Hepatocyte (in vitro differentiated cells): ENCODE measurements at regions not wholly inside any gene's neighbourhood (a gene's known extent, or its start where the extent isn't known, plus 50 kb on each side); places are given as distances from the start of the nearest gene placed in this dataset.

ENCODE experiments used
- DNase-seq: peaks from one replicate; pipeline ENCODE4 v3.0.0-alpha.2; 2016; ENCODE audit warnings: low spot score
- H2AFZ ChIP-seq: fragments of 200-600 bp; sonication (generic); 2 replicates; pipeline ENCODE4 v1.6.0; 2016; ENCODE audit warnings: antibody characterized with exemption, mild to moderate bottlenecking
- H3K27ac ChIP-seq: fragments of 200-600 bp; sonication (generic); 2 replicates; pipeline ENCODE4 v1.5.1; 2016; ENCODE audit warnings: mild to moderate bottlenecking
- H3K27me3 ChIP-seq: fragments of 200-600 bp; sonication (generic); 2 replicates; pipeline ENCODE4 v1.6.1; 2016
- H3K36me3 ChIP-seq: fragments of 200-600 bp; sonication (generic); replicated peaks from 2 replicates; pipeline ENCODE4 v1.5.1; 2016; ENCODE audit warnings: low read depth; ENCODE audit not compliant: insufficient read depth
- H3K4me1 ChIP-seq: fragments of 200-600 bp; sonication (generic); 2 replicates; pipeline ENCODE4 v1.5.1; 2016; ENCODE audit warnings: mild to moderate bottlenecking, moderate library complexity; ENCODE audit not compliant: insufficient read depth
- H3K4me2 ChIP-seq: fragments of 200-600 bp; sonication (generic); 2 replicates; pipeline ENCODE4 v1.6.0; 2016
- H3K4me3 ChIP-seq: fragments of 200-600 bp; sonication (generic); 2 replicates; pipeline ENCODE4 v1.5.1; 2016; ENCODE audit warnings: mild to moderate bottlenecking
- H3K79me2 ChIP-seq: fragments of 200-600 bp; sonication (generic); 2 replicates; pipeline ENCODE4 v1.6.0; 2017; ENCODE audit warnings: mild to moderate bottlenecking
- H3K9me2 ChIP-seq: fragments of 200-600 bp; sonication (generic); replicated peaks from 2 replicates; pipeline ENCODE4 v1.6.0; 2017; ENCODE audit warnings: mild to moderate bottlenecking; ENCODE audit not compliant: insufficient read depth
- H3K9me3 ChIP-seq: fragments of 200-600 bp; sonication (generic); 2 replicates; pipeline ENCODE4 v1.5.1; 2016; ENCODE audit warnings: low read depth, mild to moderate bottlenecking
- H4K20me1 ChIP-seq: fragments of 200-600 bp; sonication (generic); 2 replicates; pipeline ENCODE4 v1.6.0; 2016; ENCODE audit warnings: mild to moderate bottlenecking; ENCODE audit not compliant: insufficient read depth, poor library complexity, severe bottlenecking
- CTCF ChIP-seq: fragments of 200-600 bp; sonication (generic); IDR thresholded peaks from 2 replicates; pipeline ENCODE4 v1.5.1; 2016; ENCODE audit warnings: antibody characterized with exemption, mild to moderate bottlenecking; ENCODE audit not compliant: poor library complexity
- EZH2 ChIP-seq: fragments of 200-600 bp; sonication (generic); IDR thresholded peaks from 2 replicates; pipeline ENCODE4 v1.6.1; 2016; ENCODE audit warnings: antibody characterized with exemption, mild to moderate bottlenecking, borderline replicate concordance
- EZH2phosphoT487 ChIP-seq: fragments of 200-600 bp; sonication (generic); IDR thresholded peaks from one replicate; pipeline ENCODE4 v1.6.1; 2018; ENCODE audit warnings: antibody characterized with exemption, mild to moderate bottlenecking, low read depth, moderate library complexity; ENCODE audit not compliant: unreplicated experiment, severe bottlenecking
- WGBS: methylation state at CpG from one replicate; pipeline ENCODE4 v1.1.6; 2016; ENCODE audit warnings: low lambda C conversion rate; ENCODE audit errors: missing lambda C conversion rate; 5-methylcytosine and 5-hydroxymethylcytosine counted together

DNA sequence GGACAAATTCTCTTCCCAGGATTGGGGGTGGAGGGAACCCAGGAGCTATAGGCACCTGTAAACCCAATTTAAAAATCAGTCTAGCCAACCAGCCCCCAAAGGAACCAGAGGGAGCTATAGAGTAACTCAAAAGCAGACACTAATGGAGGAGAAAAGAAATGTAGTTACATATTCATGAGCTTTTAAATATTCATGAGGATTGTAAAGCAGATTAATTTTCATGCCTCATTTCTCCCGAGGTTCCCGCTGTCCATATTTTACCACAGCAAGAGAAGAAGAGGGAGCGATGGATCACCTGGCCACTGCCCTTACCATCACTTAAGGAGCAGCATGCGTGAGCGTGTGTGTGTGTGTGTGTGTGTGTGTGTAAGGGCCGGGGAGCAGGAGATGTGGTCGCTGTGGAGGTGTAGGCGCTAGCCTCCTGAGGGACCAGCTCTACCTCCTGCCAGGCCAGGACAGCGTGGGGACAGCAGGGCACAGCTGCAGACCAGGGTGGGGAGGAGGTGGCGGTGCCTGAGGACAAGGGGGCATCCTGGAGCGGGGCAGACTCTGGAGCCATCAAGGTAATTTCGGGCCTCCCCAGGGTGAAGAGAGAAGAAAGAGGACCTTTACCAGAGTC, 100.7 kb upstream of the THY1 start:
- no peak for TF ChIP-seq EZH2phosphoT487
- no peak for TF ChIP-seq EZH2
- no peak for TF ChIP-seq CTCF
- WGBS, result 91% methylated on average over 11 of the region's 12 CpGs
- H3K9me2 ChIP-seq, result no peaks in the 10 kb centered on the region
- no peaks in the 10 kb centered on the region for H4K20me1 ChIP-seq
- H3K27me3 ChIP-seq, result no peaks in the 10 kb centered on the region
- H3K9me3 ChIP-seq, result no peaks in the 10 kb centered on the region
- H3K36me3 ChIP-seq, result no peaks in the 10 kb centered on the region
- no peak overlapping the region for H3K27ac ChIP-seq
- H3K4me1 ChIP-seq, result no peaks in the 10 kb centered on the region
- no peaks in the 10 kb centered on the region for H3K79me2 ChIP-seq
- H2AFZ ChIP-seq, result no peak overlapping the region
- no peak overlapping the region for H3K4me2 ChIP-seq
- H3K4me3 ChIP-seq, result no peak overlapping the region
- no peak for DNase-seq

DNA sequence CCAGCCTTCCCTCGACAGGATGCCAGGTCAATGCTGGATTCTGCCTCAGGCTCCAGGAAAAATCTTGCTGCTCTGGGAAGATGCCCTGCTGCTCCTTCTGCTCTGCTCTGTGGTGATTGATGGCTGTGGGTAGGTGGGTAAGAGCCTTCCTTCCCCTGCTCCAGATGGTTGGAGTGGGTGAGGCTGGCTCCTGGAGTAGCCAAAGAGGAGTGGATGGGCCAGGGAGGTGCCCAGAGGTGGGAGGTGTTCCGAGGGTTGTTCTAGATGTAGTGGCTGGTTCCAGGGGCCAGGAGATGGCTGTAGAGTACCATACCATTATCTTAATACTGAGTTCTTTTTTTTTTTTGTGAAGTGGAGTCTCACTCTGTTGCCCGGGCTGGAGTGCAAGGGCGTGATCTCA, 99.6 kb upstream of the THY1 start:
- Histone ChIP-seq H2AFZ (no peak overlapping the region), H3K27me3 (no peaks in the 10 kb centered on the region), H3K27ac (no peak overlapping the region), H3K9me3 (no peaks in the 10 kb centered on the region), H3K4me2 (no peak overlapping the region), H3K4me3 (no peak overlapping the region), H4K20me1 (no peaks in the 10 kb centered on the region), H3K9me2 (no peaks in the 10 kb centered on the region), H3K4me1 (no peaks in the 10 kb centered on the region), H3K79me2 (no peaks in the 10 kb centered on the region), H3K36me3 (no peaks in the 10 kb centered on the region)
- TF ChIP-seq EZH2 (no peak), CTCF (no peak)
- DNase-seq, result no peak
- WGBS, result 81% methylated on average over 4 of the region's 4 CpGs

DNA sequence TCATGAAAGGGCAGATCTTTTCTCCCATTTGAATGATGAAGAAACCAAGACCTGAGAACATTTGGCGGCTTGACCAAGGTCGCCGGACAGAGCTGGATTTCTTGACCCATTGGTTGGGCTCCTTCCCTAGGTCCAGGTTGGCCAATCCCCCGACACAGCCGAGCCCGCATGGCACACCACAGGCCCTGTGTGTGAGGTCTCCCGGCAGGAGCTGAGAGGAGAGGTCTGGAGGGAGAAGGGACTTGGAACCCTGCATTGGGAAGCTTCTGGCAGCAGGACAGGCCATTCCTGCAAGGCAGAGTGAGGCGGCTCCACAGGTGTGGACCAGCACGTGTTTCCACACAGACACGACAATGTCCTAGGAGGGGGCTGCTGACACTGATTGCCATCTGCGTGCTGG, 98.6 kb upstream of the THY1 start:
- Histone ChIP-seq H3K36me3 (no peaks in the 10 kb centered on the region), H3K79me2 (no peaks in the 10 kb centered on the region), H3K4me1 (no peaks in the 10 kb centered on the region), H3K4me3 (no peak overlapping the region), H3K27me3 (peaks cover 6% of the 10 kb centered on the region), H3K27ac (no peak overlapping the region), H3K9me3 (no peaks in the 10 kb centered on the region), H4K20me1 (no peaks in the 10 kb centered on the region), H3K9me2 (no peaks in the 10 kb centered on the region), H3K4me2 (no peak overlapping the region), H2AFZ (no peak overlapping the region)
- 78% methylated on average over 11 of the region's 11 CpGs for WGBS
- DNase-seq, result no peak
- TF ChIP-seq EZH2 (no peak), EZH2phosphoT487 (no peak), CTCF (no peak)

DNA sequence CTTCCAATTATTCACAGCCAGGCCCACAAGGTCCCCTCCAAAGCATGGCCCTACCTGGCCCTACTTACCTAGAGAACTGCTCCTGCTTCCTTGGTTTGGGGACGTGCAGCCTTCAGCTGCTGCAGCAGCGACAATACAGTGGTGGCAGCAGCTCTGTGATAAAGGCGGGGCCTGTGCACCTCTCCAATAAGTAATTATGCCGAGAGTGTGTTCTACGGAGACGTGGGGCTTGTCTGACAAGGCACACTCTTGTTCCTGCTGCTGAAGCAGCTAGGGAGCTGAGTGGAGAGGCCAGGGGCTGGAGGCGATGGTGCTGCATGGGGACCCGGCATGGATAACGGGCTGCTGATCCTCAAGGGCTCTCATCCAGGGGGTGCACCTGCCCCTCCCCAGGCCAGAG, 98.0 kb upstream of the THY1 start:
- Histone ChIP-seq H3K27ac (no peak overlapping the region), H4K20me1 (no peaks in the 10 kb centered on the region), H3K4me1 (no peaks in the 10 kb centered on the region), H2AFZ (no peak overlapping the region), H3K9me3 (no peaks in the 10 kb centered on the region), H3K27me3 (peaks cover 12% of the 10 kb centered on the region), H3K4me2 (no peak overlapping the region), H3K4me3 (no peak overlapping the region), H3K9me2 (no peaks in the 10 kb centered on the region), H3K79me2 (no peaks in the 10 kb centered on the region), H3K36me3 (no peaks in the 10 kb centered on the region)
- WGBS, result 79% methylated on average over 9 of the region's 9 CpGs
- no peak for DNase-seq
- no peak for TF ChIP-seq EZH2
- TF ChIP-seq EZH2phosphoT487, result no peak
- TF ChIP-seq CTCF, result no peak
